ENCODE measurements at regions not wholly inside any gene's neighbourhood (a gene's known extent, or its start where the extent isn't known, plus 50 kb on each side); places are given as distances from the start of the nearest gene placed in this dataset.

DNA sequence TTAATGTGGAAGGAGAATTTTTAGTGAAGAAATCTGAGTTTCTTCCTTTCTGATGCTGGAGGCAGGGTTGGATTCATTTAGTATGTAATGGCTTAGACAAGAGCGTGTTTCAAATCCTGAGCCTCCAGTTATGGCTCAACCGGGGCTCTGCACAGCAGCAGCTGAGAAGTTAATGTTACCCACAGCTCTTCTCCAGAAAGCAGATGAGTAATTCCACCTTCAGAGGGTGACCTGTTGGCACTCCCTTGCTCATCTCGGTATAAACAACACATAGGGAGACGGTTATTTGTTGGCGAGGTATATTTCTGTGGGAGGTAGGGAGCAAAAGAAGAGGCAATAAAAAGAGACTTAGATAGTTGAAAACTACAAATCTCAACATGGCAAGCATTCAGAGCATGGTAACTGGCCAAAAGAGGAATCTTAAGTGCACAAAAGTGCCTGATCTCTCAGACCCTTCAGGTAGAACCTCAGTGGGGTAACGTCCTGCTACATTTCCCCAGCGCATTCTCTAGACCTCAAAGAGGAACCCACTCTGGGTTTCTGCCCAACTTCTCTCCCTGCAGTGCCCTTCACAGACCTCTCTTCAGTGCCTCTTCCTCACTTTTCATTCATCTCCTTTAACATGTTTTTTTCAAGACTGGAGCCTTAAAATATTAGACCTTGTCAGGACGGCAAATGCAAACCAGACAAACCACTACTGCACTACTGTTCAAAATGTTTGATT, 417.5 kb upstream of the ADAMTSL1 start:
- Histone ChIP-seq H3K9me3 (ENCODE audit: insufficient read depth, low read length) (no peaks in the 10 kb centered on the region), H4K20me1 (ENCODE audit: insufficient read depth, low read length) (no peaks in the 10 kb centered on the region), H3K79me2 (ENCODE audit: low read length) (no peaks in the 10 kb centered on the region), H3K9ac (ENCODE audit: low read length) (no peak overlapping the region), H3K27me3 (ENCODE audit: low read depth, low read length) (no peaks in the 10 kb centered on the region), H3K27ac (ENCODE audit: low read length) (no peak overlapping the region), H3K4me3 (ENCODE audit: low read length) (no peak overlapping the region), H2AFZ (ENCODE audit: low read depth, low read length) (no peak overlapping the region), H3K4me1 (ENCODE audit: low read length) (no peaks in the 10 kb centered on the region), H3K4me2 (ENCODE audit: low read length) (no peak overlapping the region), H3K36me3 (replicated peaks; ENCODE audit: low read depth, low read length) (no peaks in the 10 kb centered on the region)
- TF ChIP-seq CTCF (IDR thresholded peaks at IDR 0.05; ENCODE audit: low read depth, low read length), result no peak
- TF ChIP-seq EZH2phosphoT487 (IDR thresholded peaks at IDR 0.05; ENCODE audit: low read depth), result no peak

DNA sequence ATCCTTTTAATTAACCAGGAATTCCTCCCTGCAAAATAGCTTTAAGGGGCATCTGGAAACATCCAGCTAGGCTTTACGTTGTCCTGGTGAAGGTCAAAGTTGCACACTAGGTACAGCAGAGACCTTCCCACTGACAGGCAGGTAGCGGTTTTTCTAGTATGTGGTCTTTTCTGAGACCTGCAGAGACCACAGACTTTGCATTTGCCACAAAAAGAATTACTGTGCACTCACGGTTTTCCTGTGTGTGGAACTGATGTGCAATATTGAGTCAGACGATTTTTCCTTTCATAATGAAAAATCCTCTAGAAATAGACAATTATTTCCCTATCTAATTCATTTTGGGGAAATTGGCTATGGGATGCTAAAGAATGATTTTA, 417.0 kb upstream of the ADAMTSL1 start:
- H3K4me1 ChIP-seq (ENCODE audit: low read length), result no peaks in the 10 kb centered on the region
- H3K27ac ChIP-seq (ENCODE audit: low read length), result no peak overlapping the region
- no peak overlapping the region for H3K4me2 ChIP-seq (ENCODE audit: low read length)
- no peaks in the 10 kb centered on the region for H3K79me2 ChIP-seq (ENCODE audit: low read length)
- TF ChIP-seq EZH2phosphoT487 (IDR thresholded peaks at IDR 0.05; ENCODE audit: low read depth), result no peak
- no peak for TF ChIP-seq CTCF (IDR thresholded peaks at IDR 0.05; ENCODE audit: low read depth, low read length)
- no peaks in the 10 kb centered on the region for H3K36me3 ChIP-seq (replicated peaks; ENCODE audit: low read depth, low read length)
- no peak overlapping the region for H2AFZ ChIP-seq (ENCODE audit: low read depth, low read length)
- no peaks in the 10 kb centered on the region for H4K20me1 ChIP-seq (ENCODE audit: insufficient read depth, low read length)
- no peaks in the 10 kb centered on the region for H3K27me3 ChIP-seq (ENCODE audit: low read depth, low read length)
- H3K9me3 ChIP-seq (ENCODE audit: insufficient read depth, low read length), result no peaks in the 10 kb centered on the region
- no peak overlapping the region for H3K9ac ChIP-seq (ENCODE audit: low read length)
- no peak overlapping the region for H3K4me3 ChIP-seq (ENCODE audit: low read length)

GRCh38 chr9:18058564-18059442, 415.1 kb upstream of the ADAMTSL1 start:
- Histone ChIP-seq H3K9me3 (ENCODE audit: insufficient read depth, low read length) (no peaks in the 10 kb centered on the region), H3K4me2 (ENCODE audit: low read length) (no peak overlapping the region), H4K20me1 (ENCODE audit: insufficient read depth, low read length) (no peaks in the 10 kb centered on the region), H3K4me3 (ENCODE audit: low read length) (no peak overlapping the region), H3K27ac (ENCODE audit: low read length) (no peak overlapping the region), H3K79me2 (ENCODE audit: low read length) (no peaks in the 10 kb centered on the region), H3K9ac (ENCODE audit: low read length) (no peak overlapping the region), H2AFZ (ENCODE audit: low read depth, low read length) (no peak overlapping the region), H3K36me3 (replicated peaks; ENCODE audit: low read depth, low read length) (no peaks in the 10 kb centered on the region), H3K27me3 (ENCODE audit: low read depth, low read length) (no peaks in the 10 kb centered on the region), H3K4me1 (ENCODE audit: low read length) (no peaks in the 10 kb centered on the region)
- TF ChIP-seq EZH2phosphoT487 (IDR thresholded peaks at IDR 0.05; ENCODE audit: low read depth) (no peak), CTCF (IDR thresholded peaks at IDR 0.05; ENCODE audit: low read depth, low read length) (no peak)

DNA sequence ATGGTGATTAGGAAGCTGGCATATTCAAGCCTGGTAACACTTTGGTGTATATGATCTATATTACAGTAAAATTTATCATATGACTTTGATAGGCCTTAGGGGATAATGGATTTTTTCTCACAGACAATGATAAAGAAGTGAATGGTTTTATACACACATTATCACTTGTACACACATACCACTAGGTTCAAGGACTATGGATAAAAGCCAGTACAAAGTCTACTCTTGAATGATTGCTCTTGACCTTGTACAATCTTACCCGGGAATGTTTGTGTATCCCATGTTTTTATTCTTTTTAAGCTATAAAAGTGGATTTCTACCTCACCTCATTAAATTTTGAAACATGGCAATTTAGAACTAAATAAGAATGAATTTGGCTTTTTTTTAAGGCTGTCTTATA, 414.5 kb upstream of the ADAMTSL1 start:
- Histone ChIP-seq H3K4me3 (ENCODE audit: low read length) (no peak overlapping the region), H2AFZ (ENCODE audit: low read depth, low read length) (no peak overlapping the region), H3K9ac (ENCODE audit: low read length) (no peak overlapping the region), H3K79me2 (ENCODE audit: low read length) (no peaks in the 10 kb centered on the region), H3K4me1 (ENCODE audit: low read length) (no peaks in the 10 kb centered on the region), H3K27ac (ENCODE audit: low read length) (no peak overlapping the region), H3K27me3 (ENCODE audit: low read depth, low read length) (no peaks in the 10 kb centered on the region), H3K4me2 (ENCODE audit: low read length) (no peak overlapping the region), H3K36me3 (replicated peaks; ENCODE audit: low read depth, low read length) (no peaks in the 10 kb centered on the region), H4K20me1 (ENCODE audit: insufficient read depth, low read length) (no peaks in the 10 kb centered on the region), H3K9me3 (ENCODE audit: insufficient read depth, low read length) (no peaks in the 10 kb centered on the region)
- no peak for TF ChIP-seq CTCF (IDR thresholded peaks at IDR 0.05; ENCODE audit: low read depth, low read length)
- no peak for TF ChIP-seq EZH2phosphoT487 (IDR thresholded peaks at IDR 0.05; ENCODE audit: low read depth)
